ENCODE measurements at regions not wholly inside any gene's neighbourhood (a gene's known extent, or its start where the extent isn't known, plus 50 kb on each side); places are given as distances from the start of the nearest gene placed in this dataset.

GRCh38 chr1:239786464-239786863 is 305.2 kb upstream of the FMN2 start:
- TF ChIP-seq CTCF (IDR thresholded peaks at IDR 0.05): no peak
- TF ChIP-seq POLR2A (IDR thresholded peaks at IDR 0.05): no peak

Measured in breast epithelium (tissue), 3 donors.